Fibroblast of the aortic adventitia (primary cell): ENCODE measurements at regions not wholly inside any gene's neighbourhood (a gene's known extent, or its start where the extent isn't known, plus 50 kb on each side); places are given as distances from the start of the nearest gene placed in this dataset.
"Not testable (repeated sequence)": the region's sequence is repeated elsewhere in the genome, so short reads cannot be mapped to it uniquely, and the experiment has no call there.

Source experiments
- DNase-seq: peaks from one replicate; pipeline ENCODE4 v3.0.0-alpha.2; 2010; ENCODE audit warnings: low read depth
- H3K4me3 ChIP-seq: 2 replicates; pipeline ENCODE4 v1.5.1; 2011; ENCODE audit warnings: low read depth, mild to moderate bottlenecking, control low read depth, low read length, moderate library complexity
- TF ChIP-seq, protein P1 (sequence below): IDR thresholded peaks from 2 replicates; pipeline ENCODE4 v1.5.1; 2011; ENCODE audit warnings: mild to moderate bottlenecking, low read length, control low read depth, inconsistent platforms; ENCODE audit not compliant: insufficient read depth

DNA sequence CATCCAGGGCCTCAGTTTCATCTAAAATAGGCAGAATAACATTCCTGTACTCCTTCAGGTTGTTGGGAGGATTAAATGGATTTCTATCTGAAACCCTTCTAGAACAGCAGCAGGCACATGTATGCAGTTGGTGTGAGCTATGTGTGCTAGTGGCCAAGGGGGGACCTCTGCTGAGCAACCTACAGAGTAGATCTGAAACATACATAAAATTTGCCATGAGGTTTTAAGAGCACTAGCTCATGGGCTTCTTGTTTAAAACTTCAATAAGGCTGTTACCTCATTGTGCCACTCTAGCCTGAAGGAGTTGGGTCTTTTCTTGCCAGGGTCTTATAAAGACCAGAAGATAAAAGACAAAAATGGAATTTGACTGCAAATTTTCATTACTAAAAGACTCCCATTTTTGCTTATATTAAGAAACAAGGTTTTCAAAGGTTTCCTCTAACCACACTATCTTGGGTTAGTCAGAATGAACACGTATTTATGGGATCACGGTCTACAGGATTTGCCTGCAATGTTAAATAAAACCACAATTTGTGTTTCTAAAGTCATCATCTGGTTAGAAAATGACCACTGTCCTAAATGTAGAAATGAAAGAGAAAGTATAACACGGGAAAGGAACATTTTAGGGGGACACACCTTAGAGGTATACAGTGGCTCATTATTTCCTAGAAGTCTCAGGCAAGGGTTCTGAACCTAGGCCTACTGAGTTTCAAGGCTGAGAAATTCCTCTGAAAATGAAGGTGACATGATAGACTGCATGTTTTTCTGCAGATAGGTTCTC is 144.9 kb upstream of the OLIG3 start:
- no peak for DNase-seq
- H3K4me3 ChIP-seq = no peak overlapping the region
- TF ChIP-seq, protein P1, sequence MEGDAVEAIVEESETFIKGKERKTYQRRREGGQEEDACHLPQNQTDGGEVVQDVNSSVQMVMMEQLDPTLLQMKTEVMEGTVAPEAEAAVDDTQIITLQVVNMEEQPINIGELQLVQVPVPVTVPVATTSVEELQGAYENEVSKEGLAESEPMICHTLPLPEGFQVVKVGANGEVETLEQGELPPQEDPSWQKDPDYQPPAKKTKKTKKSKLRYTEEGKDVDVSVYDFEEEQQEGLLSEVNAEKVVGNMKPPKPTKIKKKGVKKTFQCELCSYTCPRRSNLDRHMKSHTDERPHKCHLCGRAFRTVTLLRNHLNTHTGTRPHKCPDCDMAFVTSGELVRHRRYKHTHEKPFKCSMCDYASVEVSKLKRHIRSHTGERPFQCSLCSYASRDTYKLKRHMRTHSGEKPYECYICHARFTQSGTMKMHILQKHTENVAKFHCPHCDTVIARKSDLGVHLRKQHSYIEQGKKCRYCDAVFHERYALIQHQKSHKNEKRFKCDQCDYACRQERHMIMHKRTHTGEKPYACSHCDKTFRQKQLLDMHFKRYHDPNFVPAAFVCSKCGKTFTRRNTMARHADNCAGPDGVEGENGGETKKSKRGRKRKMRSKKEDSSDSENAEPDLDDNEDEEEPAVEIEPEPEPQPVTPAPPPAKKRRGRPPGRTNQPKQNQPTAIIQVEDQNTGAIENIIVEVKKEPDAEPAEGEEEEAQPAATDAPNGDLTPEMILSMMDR = no peak

- no peak for DNase-seq
- H3K4me3 ChIP-seq = no peak overlapping the region
- TF ChIP-seq, protein P1 = no peak
Measured at GRCh38 chr6:137640086-137640485, 145.9 kb upstream of the OLIG3 start.

GRCh38 chr6:137641474-137642077 is 147.4 kb upstream of the OLIG3 start:
- H3K4me3 ChIP-seq = no peak overlapping the region
- TF ChIP-seq, protein P1 = peak; percentile 67
- peak; percentile 89 for DNase-seq

GRCh38 chr6:137643210-137643609 is 149.0 kb upstream of the OLIG3 start:
- not testable (repeated sequence) for DNase-seq, H3K4me3 ChIP-seq

DNA sequence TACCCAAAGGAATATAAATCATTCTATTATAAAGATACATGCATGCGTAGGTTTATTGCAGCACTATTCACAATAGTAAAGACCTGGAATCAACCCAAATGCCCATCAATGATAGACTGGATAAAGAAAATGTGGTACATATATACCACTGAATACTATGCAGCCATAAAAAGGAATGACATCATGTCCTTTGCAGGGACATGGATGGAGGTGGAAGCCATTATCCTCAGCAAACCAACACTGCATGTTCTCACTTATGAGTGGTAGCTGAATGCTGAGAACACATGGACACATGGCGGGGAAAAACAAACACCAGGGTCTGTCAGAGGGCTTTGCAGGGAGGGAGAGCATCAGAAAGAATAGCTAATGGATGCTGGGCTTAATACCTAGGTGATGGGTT is 149.4 kb upstream of the OLIG3 start:
- H3K4me3 ChIP-seq, DNase-seq: not testable (repeated sequence)

DNA sequence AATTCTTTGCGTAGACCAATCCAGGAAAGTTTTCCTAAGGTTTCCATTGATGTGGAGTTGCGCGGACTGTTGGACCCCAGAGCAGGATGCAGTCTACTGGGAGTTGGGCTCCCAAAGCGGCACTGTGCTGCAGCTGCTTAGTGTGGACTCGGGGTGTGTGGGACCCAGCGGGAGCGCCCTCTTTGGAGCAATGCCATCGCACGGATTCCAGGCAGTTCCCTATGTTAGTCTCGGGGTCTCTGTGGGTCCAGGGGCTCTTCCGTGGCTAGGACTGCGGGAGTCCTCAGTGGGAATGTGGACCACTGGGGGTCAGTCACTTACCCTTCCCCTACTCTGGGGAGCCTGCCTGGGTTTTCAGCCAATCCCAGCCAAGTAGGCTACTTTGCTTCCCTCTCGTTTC is 151.7 kb upstream of the OLIG3 start:
- no peak for DNase-seq
- no peak overlapping the region for H3K4me3 ChIP-seq
- TF ChIP-seq, protein P1 = no peak

- H3K4me3 ChIP-seq = no peak overlapping the region
- DNase-seq = peak; percentile 36
- TF ChIP-seq, protein P1 = no peak
Measured at GRCh38 chr6:137646484-137646883, 152.3 kb upstream of the OLIG3 start.
